MM.1S (cell line): ENCODE measurements at regions not wholly inside any gene's neighbourhood (a gene's known extent, or its start where the extent isn't known, plus 50 kb on each side); places are given as distances from the start of the nearest gene placed in this dataset.

Experiments used
- DNase-seq: peaks from one replicate; pipeline ENCODE4 v3.0.0-alpha.2; 2015
- H2AFZ ChIP-seq: fragments of 300-600 bp; sonication (generic); 2 replicates; pipeline ENCODE4 v1.6.0; 2016; ENCODE audit warnings: antibody characterized with exemption, low read length
- H3F3A ChIP-seq: fragments of 300-600 bp; sonication (generic); 2 replicates; pipeline ENCODE4 v1.6.1; 2016; ENCODE audit warnings: mild to moderate bottlenecking, antibody characterized with exemption, low read length, moderate library complexity, mixed read lengths; ENCODE audit not compliant: insufficient read depth
- H3K27ac ChIP-seq: fragments of 300-600 bp; sonication (generic); 2 replicates; pipeline ENCODE4 v1.5.1; 2016; ENCODE audit warnings: mild to moderate bottlenecking, low read length
- H3K27me3 ChIP-seq: fragments of 300-600 bp; sonication (generic); replicated peaks from 2 replicates; pipeline ENCODE4 v1.6.0; 2016; ENCODE audit warnings: low read length; ENCODE audit not compliant: insufficient read depth
- H3K36me3 ChIP-seq: fragments of 300-600 bp; sonication (generic); replicated peaks from 2 replicates; pipeline ENCODE4 v1.6.1; 2016; ENCODE audit warnings: mild to moderate bottlenecking, low read length, mixed read lengths; ENCODE audit not compliant: insufficient read depth
- H3K4me1 ChIP-seq: fragments of 300-600 bp; sonication (generic); 2 replicates; pipeline ENCODE4 v1.6.1; 2016; ENCODE audit warnings: low read length, mixed read lengths
- H3K4me2 ChIP-seq: fragments of 300-600 bp; sonication (generic); 2 replicates; pipeline ENCODE4 v1.6.0; 2016; ENCODE audit warnings: low read depth, low read length
- H3K4me3 ChIP-seq: fragments of 300-600 bp; sonication (generic); 2 replicates; pipeline ENCODE4 v1.5.1; 2016; ENCODE audit warnings: low read length, mixed read lengths
- H3K79me2 ChIP-seq: fragments of 300-600 bp; sonication (generic); 2 replicates; pipeline ENCODE4 v1.6.1; 2016; ENCODE audit warnings: mixed run types, low read length, mixed read lengths
- H3K9ac ChIP-seq: fragments of 300-600 bp; sonication (generic); 2 replicates; pipeline ENCODE4 v1.6.1; 2016; ENCODE audit warnings: low read length, mixed read lengths
- H3K9me2 ChIP-seq: fragments of 300-600 bp; sonication (generic); replicated peaks from 2 replicates; pipeline ENCODE4 v1.6.1; 2016; ENCODE audit warnings: mild to moderate bottlenecking, low read length, mixed read lengths; ENCODE audit not compliant: insufficient read depth
- H3K9me3 ChIP-seq: fragments of 300-600 bp; sonication (generic); replicated peaks from 2 replicates; pipeline ENCODE4 v1.6.1; 2016; ENCODE audit warnings: mild to moderate bottlenecking, low read length, mixed read lengths; ENCODE audit not compliant: insufficient read depth
- H4K20me1 ChIP-seq: fragments of 300-600 bp; sonication (generic); 2 replicates; pipeline ENCODE4 v1.6.1; 2016; ENCODE audit warnings: mild to moderate bottlenecking, low read length, moderate library complexity, mixed read lengths; ENCODE audit not compliant: insufficient read depth
- CTCF ChIP-seq: fragments of 300-600 bp; sonication (generic); IDR thresholded peaks from 2 replicates; pipeline ENCODE4 v1.5.1; 2016; ENCODE audit warnings: antibody characterized with exemption, low read length, mixed read lengths
- EZH2 ChIP-seq: fragments of 300-600 bp; sonication (generic); optimal IDR thresholded peaks from 2 replicates; pipeline ENCODE3; 2017; ENCODE audit warnings: low read depth, mild to moderate bottlenecking, antibody characterized with exemption, low read length, mixed read lengths
- EZH2phosphoT487 ChIP-seq: fragments of 300-600 bp; sonication (generic); IDR thresholded peaks from 2 replicates; pipeline ENCODE4 v1.6.1; 2018; ENCODE audit warnings: antibody characterized with exemption, low read length

GRCh38 chr9:118459913-118460312 lies 755.7 kb downstream of the TLR4 start:
- TF ChIP-seq EZH2phosphoT487, result no peak
- no peak for TF ChIP-seq CTCF
- no peak for TF ChIP-seq EZH2
- no peaks in the 10 kb centered on the region for H3K4me1 ChIP-seq
- no peak for DNase-seq

GRCh38 chr9:118463419-118463818 lies 759.2 kb downstream of the TLR4 start:
- no peaks in the 10 kb centered on the region for H4K20me1 ChIP-seq
- H3K27me3 ChIP-seq, result no peaks in the 10 kb centered on the region
- H3F3A ChIP-seq, result no peaks in the 10 kb centered on the region
- H3K4me1 ChIP-seq, result no peaks in the 10 kb centered on the region
- H3K9me3 ChIP-seq, result no peaks in the 10 kb centered on the region
- TF ChIP-seq CTCF (no peak), EZH2phosphoT487 (no peak), EZH2 (no peak)
- no peaks in the 10 kb centered on the region for H3K9me2 ChIP-seq
- DNase-seq, result no peak
- no peak overlapping the region for H3K4me3 ChIP-seq
- H3K79me2 ChIP-seq, result no peaks in the 10 kb centered on the region
- no peaks in the 10 kb centered on the region for H3K36me3 ChIP-seq
- no peak overlapping the region for H3K27ac ChIP-seq
- no peak overlapping the region for H2AFZ ChIP-seq
- no peak overlapping the region for H3K9ac ChIP-seq
- H3K4me2 ChIP-seq, result no peak overlapping the region

More at GRCh38 chr9:118459913-118460312, 755.7 kb downstream of the TLR4 start:
- Histone ChIP-seq H3K27me3 (no peaks in the 10 kb centered on the region), H3K9me2 (no peaks in the 10 kb centered on the region), H3K27ac (no peak overlapping the region), H3K9me3 (no peaks in the 10 kb centered on the region), H3K4me3 (no peak overlapping the region), H3K79me2 (no peaks in the 10 kb centered on the region), H3K36me3 (no peaks in the 10 kb centered on the region), H3K4me2 (no peak overlapping the region), H3F3A (no peaks in the 10 kb centered on the region), H4K20me1 (no peaks in the 10 kb centered on the region), H2AFZ (no peak overlapping the region), H3K9ac (no peak overlapping the region)

- Histone ChIP-seq H3K27me3 (no peaks in the 10 kb centered on the region), H3F3A (no peaks in the 10 kb centered on the region), H3K4me3 (no peak overlapping the region), H3K79me2 (no peaks in the 10 kb centered on the region), H2AFZ (no peak overlapping the region), H4K20me1 (no peaks in the 10 kb centered on the region), H3K36me3 (no peaks in the 10 kb centered on the region), H3K4me2 (no peak overlapping the region), H3K9me2 (no peaks in the 10 kb centered on the region), H3K9ac (no peak overlapping the region), H3K9me3 (no peaks in the 10 kb centered on the region), H3K27ac (no peak overlapping the region), H3K4me1 (no peaks in the 10 kb centered on the region)
- DNase-seq, result no peak
- TF ChIP-seq EZH2phosphoT487 (no peak), CTCF (no peak), EZH2 (no peak)
Measured at GRCh38 chr9:118473521-118473920, 769.3 kb downstream of the TLR4 start.
